Eye (tissue), 1 donor: ENCODE measurements at regions not wholly inside any gene's neighbourhood (a gene's known extent, or its start where the extent isn't known, plus 50 kb on each side); places are given as distances from the start of the nearest gene placed in this dataset.

Source experiments
- DNase-seq: peaks from one replicate; pipeline ENCODE4 v3.0.0-alpha.2; 2015

DNA sequence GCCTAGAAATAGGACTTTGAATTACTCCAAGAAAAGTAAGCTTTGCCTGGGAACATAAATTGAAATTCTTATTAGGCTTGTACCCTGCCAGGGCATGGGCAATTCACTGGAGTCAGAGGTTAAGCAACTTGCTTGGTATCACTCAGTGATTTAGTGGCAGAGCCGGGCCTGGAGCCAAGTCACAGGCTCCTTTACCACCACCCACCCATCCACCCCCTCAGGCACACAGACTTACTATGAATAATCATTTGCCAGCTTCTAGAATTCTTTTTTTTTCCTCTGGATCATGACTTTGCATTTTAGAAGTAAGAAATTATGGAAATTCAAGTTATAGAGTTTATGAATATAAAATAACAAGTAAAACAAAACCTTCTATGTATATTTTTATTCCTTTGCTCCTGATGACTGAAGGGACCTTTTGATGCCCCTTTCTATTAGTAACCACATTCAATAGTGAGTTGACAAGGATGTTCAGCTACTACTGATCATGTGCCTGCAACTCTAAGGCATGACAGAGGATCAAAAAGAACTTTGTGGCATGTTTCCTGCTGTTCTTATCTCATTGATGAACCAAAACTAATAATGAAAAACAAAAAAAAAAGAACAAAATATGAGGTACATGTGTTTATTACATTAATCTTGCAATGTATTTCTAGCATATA lies 614.7 kb downstream of the TLR4 start:
- no peak for DNase-seq

DNA sequence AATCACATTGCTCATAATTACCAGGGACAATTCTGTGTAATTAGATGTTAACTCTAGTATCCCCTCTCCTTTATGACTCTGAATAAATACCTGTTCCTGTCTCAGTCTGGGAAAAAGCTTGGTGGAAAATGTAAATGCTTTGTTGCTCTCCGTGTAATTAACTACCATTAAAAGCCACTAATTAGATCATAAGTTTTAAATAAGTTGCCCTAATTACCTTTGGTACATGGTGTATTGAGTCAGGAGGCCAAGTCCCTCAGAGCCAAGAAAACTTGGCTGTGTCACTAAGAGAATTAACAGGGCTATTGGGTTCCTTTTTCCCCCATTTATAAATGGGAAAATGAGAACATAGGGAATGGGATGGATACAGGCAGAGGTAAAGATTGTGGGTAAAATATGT lies 617.6 kb downstream of the TLR4 start:
- DNase-seq, result no peak

DNA sequence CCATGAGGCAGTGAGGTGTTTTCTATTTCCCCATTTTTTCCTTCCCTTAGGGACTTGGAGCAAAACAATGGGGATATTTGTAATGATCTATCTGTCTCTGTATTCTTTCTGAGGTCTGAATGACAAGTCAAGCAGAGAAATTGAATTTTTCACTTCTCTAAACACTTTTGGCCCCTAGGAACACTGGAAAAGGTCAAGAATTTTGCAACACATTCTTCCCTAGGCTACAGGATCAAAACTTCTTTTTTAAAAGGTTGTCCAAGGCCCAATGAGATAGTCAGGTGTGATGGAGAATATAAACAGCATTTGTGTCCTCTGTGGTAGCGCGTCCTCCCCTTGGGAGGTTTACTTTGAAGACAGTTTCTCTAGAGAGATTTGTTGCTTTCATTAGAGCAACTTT lies 620.5 kb downstream of the TLR4 start:
- DNase-seq, result no peak

DNA sequence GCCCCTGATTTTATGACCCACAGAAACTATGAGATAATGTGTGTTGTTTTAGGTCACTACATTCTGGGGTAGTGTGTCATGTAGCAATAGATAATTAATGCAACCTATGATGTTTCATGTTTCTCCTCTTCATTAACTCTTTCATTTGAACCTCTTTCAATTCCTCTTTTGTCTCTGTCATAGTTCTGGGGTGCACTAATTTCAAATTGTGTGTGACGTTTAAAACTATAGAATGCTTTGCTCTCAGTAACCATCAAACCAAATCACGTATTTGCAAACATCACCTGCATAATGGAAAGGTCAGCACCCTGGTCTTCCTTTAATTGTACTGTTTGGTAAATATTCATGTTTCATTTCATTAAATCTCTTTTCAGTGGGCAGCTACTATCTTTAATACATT lies 621.6 kb downstream of the TLR4 start:
- no peak for DNase-seq

DNA sequence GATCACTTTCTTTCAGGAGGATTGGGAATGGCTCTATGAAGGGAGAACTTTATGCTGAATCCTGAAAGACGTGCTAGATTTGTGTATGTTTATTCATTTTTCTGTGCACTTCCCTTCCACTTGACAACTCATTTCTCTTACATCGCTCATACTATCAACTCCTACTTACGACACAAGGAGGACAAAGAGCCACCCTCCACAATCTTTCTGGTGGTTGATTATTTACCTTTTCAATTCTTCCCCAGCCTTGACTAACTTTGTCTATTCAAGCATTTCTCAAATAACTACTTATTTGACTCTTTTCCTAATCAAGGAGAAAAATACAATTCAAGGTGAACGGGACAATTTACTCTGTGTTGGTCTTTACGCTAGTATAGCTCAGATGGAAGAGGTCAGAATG lies 622.1 kb downstream of the TLR4 start:
- no peak for DNase-seq

DNA sequence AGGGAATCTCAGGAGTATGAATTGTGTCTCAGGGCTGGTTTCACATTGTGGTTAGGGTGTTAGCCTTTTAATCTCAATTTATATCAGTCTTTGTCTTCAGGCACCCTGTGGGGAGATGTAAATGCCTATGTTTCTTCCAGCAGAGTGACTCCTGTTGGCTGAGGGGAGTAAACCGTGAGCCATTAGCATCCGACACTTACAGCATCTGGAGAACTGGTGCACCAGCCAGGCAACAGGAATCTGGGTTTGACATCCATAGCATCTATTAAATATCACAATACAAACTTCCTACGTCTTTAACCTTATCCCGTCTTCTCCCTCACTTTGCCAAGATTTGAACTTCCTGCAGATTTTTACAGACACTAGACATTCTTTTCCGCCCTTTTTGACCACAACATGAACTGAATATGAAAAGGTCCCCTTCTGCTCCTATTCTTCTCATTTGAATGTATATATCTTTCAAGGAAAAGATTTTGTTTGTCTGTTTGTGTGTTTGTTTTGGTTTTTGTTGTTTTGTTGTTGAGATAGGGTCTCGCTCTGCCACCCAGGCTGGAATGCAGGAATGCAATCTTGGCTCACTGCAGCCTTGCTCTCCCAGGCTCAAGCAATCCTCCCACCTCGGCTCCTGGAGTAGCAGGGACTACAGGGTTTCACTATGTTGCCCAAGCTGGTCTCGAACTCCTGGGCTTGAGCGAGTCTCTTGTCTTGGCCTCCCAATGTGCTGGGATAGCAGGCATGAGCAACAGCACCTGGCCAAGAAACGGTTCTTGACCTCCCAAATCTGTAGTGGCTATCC lies 626.2 kb downstream of the TLR4 start:
- peak; percentile 15 for DNase-seq

DNA sequence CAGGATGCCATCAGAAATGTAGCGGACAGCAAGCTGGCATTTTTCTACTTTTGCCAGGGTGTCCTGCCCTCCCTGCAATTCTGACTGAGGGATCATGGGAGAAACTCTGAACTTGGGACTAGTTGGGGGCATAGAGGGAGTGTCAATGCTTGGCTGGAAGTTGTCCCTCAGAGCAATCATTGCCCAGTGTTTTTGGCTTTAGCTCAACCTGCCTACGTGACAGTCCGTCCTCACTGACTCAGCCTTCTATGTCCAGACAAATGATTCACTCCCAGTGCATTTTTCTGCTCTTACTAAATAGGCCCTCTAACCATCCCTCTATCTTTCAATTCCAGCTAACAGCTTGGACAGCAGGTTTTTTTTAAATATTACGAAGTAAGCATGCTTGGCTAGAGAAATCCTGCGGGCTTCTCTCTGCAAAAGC lies 627.4 kb downstream of the TLR4 start:
- no peak for DNase-seq

DNA sequence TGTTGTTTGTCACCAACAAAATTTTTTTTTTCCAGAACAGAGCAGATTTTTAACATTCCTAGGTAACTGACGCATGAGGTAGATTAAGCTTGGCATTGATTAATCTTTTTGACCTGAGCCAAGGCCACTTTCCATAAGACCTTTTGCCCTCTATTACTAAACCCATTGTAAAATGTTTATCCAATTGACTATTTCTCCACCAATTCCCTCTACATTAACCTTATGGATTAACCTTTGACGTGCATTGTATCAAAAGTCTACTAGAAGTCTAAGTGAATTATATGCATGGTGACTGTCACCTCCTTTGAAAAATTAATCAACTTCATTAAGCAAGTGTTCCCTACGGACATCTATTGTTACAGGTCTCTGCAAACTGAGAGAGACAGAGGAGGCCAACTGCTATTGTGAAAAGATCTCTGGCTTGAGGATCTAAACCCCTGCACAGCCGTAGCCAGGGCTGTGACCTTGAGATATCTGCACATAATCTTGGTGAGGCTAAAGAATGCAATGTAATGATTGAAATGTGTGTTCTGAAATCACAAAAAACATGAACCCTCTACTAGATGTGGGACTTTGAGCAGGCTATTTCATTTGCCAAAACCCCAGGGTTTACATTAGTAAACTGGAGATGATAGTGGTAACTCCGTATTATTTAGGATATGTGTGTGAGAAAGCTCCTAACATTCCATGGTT lies 632.2 kb downstream of the TLR4 start:
- DNase-seq, result peak; percentile 51

DNA sequence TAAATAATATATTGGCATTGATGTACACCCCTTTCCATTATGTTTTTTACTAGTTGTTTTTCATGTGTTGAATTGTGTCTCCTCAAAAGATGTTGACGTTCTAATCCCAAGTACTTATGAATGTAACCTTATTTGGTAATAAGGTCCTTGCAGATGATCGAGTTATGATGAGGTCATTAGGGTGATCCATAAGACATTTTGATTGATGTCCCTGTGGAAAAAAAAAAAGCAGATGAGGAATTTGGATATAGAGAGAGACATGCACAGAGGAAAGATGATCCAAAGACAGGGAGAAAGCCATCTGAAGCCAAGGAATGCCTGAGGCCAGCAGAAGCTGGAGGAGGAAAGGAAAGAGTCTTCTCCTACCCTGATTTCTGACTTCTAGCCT lies 632.7 kb downstream of the TLR4 start:
- peak; percentile 18 for DNase-seq

DNA sequence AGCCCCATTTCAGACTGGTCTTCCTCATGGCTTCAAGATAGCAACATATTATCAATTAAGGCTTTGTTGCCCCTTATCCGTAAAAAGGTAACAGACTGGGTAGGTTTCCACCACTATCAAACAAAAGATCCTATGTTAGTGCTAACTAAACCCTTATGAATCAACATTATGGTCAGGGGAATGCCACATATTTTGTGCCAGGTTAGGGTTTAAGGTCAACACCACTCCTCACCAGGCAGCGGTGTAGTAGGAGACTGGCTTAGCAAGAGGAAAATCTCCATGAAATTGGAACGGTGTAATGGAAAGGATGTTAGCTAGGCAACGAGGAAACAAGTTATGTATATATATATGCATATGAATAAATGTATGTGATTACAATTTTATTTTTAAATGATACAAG lies 655.8 kb downstream of the TLR4 start:
- DNase-seq, result no peak

DNA sequence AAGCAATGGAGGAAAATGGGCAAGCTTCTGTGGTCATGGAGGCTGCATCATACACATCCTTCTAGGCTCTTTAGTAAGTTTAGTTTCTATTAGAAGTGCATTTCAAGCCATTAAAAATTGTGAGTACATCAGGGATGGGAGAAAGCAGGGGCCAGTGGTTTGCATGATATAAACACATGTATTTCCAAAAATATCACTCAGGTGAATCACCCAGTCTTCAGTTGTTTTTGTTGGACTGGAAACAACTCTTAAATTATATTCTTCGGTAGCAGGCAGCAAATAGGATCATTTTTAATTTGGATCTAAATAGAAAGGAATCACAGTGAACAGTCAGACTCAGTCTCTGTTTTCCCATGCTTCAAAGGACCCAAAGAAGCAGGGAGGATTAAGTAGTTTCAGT lies 657.9 kb downstream of the TLR4 start:
- no peak for DNase-seq

DNA sequence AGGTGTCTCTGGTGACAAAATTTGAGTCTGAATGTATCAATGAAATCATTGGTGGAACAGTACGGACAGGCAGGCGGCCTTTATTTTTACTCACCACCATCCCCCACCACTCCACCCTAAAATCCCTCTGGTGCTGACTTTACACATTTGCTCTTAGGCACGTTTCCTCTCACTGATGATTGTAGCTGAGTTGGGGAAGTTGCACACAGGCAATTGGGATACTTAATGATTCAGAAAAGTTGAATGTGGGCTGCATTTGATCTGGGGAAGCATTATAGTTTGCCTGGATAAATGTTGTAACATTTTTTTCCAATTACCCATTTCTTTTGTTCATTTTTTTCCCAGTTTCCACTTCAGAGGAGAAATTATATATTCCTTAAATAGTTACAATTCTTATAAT lies 658.4 kb downstream of the TLR4 start:
- no peak for DNase-seq

DNA sequence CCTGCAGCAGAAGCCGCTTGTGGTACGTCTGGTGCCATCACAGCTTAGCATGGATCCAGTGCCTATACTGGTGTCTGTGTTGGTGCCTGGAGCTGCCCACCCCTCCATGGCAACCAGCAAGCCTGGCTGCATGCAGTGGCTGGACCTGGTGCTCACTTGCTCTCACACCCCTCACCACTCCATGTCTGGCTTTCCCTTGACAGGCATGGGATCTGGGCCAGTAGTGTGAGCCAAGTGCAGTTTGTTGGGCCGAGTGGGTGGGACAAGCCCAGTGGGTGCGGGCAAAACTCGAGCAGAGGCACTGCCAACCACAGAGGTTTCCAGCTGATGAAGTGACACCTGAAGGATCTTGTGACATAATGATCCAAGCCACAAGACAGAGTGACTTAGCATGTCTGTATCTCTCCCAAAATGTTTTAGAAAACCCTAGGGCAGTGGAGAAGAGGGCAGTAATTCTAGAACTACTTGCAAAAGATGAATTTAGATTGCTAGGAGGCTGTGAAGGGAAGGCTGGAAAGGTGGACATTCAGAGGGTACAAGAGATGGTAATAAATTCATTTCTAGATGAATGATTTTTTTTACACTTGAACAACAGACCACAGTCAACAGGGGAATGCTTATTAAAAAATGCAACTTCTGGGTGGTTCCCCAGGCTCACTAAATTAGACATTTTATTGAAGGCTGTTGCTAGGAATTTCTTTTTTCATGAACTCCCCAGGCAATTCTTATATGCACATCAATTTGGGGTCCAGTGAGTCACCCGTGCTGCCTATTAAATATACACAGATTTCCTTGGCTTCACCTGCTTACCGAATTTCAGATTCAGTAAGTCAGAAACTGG lies 660.3 kb downstream of the TLR4 start:
- DNase-seq, result no peak

DNA sequence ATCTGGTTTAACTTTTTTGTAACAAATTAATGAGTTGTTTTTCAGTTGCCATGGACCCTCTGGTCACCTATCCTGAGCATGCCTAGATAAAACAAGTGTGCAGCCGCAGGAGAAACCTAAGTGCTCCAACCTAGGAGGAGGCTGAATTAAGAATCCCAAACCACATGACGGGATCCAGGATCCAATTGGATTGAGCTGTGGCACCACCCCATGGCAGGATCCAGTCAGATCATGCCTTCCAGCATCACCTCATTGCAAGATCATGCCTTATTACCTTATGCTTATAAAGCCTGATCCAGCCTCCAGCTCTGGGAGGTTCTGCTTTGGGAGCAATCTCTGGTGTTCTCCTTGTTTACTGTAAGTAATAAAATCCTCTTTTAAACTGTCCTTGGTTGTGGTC lies 662.0 kb downstream of the TLR4 start:
- DNase-seq, result no peak

DNA sequence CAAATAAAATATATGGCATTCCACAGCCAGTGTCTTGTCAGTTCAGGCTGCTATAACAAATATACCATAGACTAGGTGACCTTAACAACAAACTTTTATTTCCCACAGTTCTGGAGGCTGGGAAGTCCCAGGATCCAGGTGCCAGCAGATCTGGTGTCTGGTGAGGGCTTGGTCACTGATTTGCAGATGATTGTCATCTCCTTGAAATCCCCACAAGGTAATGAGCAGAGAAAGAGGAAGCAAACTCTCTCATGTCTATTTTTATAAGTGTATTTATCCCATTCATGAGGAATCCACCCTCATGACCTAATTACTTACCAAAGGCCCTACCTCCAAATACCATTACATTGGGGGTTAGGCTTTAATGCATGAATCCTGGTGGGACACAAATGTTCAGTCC lies 663.2 kb downstream of the TLR4 start:
- no peak for DNase-seq

DNA sequence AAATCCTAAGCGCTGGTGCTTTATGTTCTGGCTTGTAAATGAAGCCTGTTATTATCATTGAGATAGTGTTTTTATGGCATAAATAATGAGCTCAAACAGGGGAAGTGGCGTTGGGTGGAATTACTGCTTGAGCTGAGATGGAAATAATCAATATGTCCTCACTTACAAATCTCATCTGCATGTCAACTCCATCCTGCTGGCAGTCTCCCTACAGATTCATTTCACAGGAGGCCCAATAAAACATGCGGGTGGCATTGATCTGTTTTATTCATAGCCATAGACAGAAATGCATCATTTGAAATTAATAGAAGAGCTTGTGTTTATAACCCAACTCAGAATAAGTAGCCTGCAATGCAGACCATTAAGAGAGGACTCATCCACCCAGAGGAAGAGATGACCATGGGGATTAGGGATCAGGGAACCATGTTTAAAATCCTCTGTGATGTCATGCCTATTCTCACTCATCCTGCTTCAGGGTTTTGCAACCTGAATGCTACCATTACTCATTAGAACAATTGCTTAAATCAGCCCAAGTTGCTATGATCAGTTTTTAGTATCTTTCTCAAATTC lies 680.4 kb downstream of the TLR4 start:
- DNase-seq, result no peak

DNA sequence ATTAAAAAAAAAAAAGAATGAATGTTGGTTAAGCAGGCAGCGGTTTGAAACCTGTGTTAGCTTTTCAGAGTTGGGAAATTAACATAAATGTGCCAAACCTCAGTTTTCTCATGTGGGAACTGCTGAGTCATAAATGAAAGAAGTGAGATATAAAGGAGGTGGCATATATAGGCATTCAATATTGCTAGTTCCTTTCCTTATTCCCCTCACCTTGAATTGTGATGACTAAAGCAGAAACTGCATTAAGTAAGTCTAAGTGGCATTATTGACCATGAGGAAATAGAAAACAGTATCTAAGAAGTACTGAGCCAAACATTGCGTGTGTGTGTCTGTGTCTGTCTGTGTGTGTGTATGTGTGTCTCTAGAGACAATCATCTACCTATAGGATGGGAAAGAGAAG lies 691.2 kb downstream of the TLR4 start:
- no peak for DNase-seq

DNA sequence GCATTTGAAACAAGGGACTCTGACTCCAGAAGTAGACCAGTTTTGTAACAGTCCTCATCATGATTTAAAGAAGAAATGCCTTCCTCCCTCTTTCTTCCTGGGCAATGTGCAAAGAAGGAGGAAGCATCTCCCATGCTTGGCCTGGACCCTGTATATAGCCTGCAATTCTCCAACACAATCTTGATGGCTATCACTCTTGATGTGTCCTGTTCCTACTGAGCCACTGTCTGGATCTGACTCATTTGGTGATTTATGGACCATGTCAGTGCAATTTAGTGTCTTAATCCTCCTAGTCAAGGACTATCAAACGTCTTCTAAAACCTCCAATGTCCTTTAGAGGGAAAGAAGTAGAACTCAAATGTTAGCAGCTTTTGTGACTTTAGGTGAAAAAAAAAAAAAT lies 697.3 kb downstream of the TLR4 start:
- no peak for DNase-seq

DNA sequence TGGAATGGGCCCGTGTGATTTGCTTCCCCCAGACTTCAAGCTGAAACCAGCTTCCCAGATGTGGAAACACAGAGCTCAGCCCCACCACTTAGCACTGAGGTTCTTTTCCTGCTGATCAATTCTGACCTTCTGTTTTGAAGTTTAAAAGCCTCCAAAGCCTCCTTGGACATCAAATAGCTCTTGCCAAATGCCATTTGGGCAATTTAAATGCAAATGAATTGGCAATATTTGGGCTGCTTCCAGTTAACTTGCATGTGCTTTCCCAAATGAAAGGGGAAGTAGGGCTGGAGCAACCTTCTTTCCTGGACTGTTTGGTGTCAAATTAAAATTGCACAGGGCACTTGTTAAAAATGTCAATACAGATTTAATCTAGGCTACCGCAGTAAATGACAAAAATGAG lies 710.5 kb downstream of the TLR4 start:
- no peak for DNase-seq

DNA sequence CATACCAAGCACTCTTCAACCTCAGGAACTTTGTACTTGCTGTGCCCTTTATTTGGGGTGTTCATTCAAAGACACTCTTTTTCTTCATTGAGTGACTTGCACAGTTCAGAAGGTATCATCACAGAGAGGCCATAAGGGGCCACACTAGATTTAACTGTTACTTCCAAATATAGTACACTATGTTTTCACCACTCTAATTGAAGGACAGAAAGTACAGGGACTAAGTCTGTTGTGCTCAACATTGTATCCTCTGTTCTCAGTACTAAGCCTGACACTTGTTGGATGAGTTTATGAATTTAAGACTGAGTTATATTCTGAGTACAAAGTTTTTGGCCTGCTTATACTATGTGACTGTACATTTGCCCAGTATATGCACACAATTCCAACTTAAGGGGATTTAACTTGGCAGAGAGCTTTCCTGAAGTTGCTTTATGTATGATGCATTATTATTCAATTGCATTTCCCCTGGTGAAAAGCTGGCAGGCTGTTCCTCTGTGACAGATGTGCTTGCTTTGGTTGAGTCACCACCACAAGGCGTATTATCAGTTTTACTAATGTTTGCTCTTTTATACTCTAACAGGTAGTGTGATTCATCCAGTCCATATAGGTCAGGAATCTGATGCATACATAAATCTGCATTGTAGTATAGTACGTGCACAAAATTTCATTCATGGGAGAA lies 714.8 kb downstream of the TLR4 start:
- DNase-seq, result peak; percentile 8

DNA sequence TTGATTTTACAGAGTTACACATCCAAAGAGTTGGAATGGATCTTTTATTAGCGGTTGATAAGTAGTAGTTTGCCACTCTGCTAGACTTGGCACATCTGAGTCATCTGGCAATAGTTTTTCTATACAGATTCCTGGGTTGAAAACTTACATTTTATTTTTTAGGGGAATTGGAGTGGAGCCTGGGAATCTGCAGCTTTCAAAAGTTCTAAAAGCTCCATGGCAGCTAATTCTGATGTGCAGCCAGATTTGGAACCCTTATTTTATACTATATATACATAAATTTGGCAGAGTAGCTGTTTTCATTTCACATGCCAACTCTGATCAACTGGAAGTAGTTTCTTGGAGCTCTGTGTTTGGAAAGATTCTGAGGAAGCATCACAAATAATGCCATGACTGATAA lies 715.5 kb downstream of the TLR4 start:
- no peak for DNase-seq

DNA sequence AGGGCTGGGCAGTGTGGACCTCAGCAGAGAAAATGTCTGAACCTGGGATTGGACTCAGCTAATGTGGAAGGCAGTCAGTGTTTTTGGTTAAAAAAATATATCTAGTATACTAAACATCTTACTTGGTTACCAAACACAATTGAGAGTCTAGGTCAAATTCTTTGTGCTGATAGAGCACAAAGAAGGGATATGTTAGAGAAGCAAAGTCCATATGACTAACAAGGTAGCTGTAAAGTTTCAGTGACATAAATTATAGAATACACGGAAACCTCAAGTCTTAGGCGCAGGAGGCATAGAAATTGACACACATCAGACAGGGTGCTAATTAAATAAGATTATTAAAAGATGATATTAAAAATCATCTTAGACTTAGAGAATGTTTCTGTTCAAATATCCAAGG lies 718.3 kb downstream of the TLR4 start:
- DNase-seq, result no peak
